ENCODE measurements at regions not wholly inside any gene's neighbourhood (a gene's known extent, or its start where the extent isn't known, plus 50 kb on each side); places are given as distances from the start of the nearest gene placed in this dataset.

GRCh38 chr5:8316608-8317280, 447.8 kb downstream of the MTRR start:
- DNase-seq (ENCODE audit: low read depth in 3 of 3, low spot score in 1 of 3): no peak

- no peak for DNase-seq (ENCODE audit: low read depth in 3 of 3, low spot score in 1 of 3)
Measured at GRCh38 chr5:8317335-8317734, 448.4 kb downstream of the MTRR start.

- no peak for DNase-seq (ENCODE audit: low read depth in 3 of 3, low spot score in 1 of 3)
Measured at GRCh38 chr5:8320244-8320643, 451.3 kb downstream of the MTRR start.

GRCh38 chr5:8321272-8321671, 452.3 kb downstream of the MTRR start:
- DNase-seq (ENCODE audit: low read depth in 3 of 3, low spot score in 1 of 3): no peak

GRCh38 chr5:8322484-8322883, 453.5 kb downstream of the MTRR start:
- DNase-seq (ENCODE audit: low read depth in 3 of 3, low spot score in 1 of 3): no peak

GRCh38 chr5:8327016-8327415, 458.1 kb downstream of the MTRR start:
- DNase-seq (ENCODE audit: low read depth in 3 of 3, low spot score in 1 of 3): no peak

GRCh38 chr5:8329773-8330172, 460.8 kb downstream of the MTRR start:
- no peak for DNase-seq (ENCODE audit: low read depth in 3 of 3, low spot score in 1 of 3)

GRCh38 chr5:8332666-8333445, 463.9 kb downstream of the MTRR start:
- DNase-seq (ENCODE audit: low read depth in 3 of 3, low spot score in 1 of 3): no peak

- DNase-seq (ENCODE audit: low read depth in 3 of 3, low spot score in 1 of 3): no peak
Measured at GRCh38 chr5:8333485-8333884, 464.5 kb downstream of the MTRR start.

- no peak for DNase-seq (ENCODE audit: low read depth in 3 of 3, low spot score in 1 of 3)
Measured at GRCh38 chr5:8333977-8334376, 465.0 kb downstream of the MTRR start.

- DNase-seq (ENCODE audit: low read depth in 3 of 3, low spot score in 1 of 3): no peak
Measured at GRCh38 chr5:8340261-8340660, 471.3 kb downstream of the MTRR start.

GRCh38 chr5:8340739-8341344, 471.9 kb downstream of the MTRR start:
- no peak for DNase-seq (ENCODE audit: low read depth in 3 of 3, low spot score in 1 of 3)

- no peak for DNase-seq (ENCODE audit: low read depth in 3 of 3, low spot score in 1 of 3)
Measured at GRCh38 chr5:8341406-8341805, 472.5 kb downstream of the MTRR start.

GRCh38 chr5:8347984-8348383, 479.0 kb downstream of the MTRR start:
- no peak for DNase-seq (ENCODE audit: low read depth in 3 of 3, low spot score in 1 of 3)

- DNase-seq (ENCODE audit: low read depth in 3 of 3, low spot score in 1 of 3): no peak
Measured at GRCh38 chr5:8349855-8350254, 480.9 kb downstream of the MTRR start.

GRCh38 chr5:8350644-8351339, 481.8 kb downstream of the MTRR start:
- no peak for DNase-seq (ENCODE audit: low read depth in 3 of 3, low spot score in 1 of 3)

- no peak for DNase-seq (ENCODE audit: low read depth in 3 of 3, low spot score in 1 of 3)
Measured at GRCh38 chr5:8355981-8356380, 487.0 kb downstream of the MTRR start.

- DNase-seq (ENCODE audit: low read depth in 3 of 3, low spot score in 1 of 3): no peak
Measured at GRCh38 chr5:8360012-8360411, 491.1 kb downstream of the MTRR start.

- no peak for DNase-seq (ENCODE audit: low read depth in 3 of 3, low spot score in 1 of 3)
Measured at GRCh38 chr5:8362495-8362894, 493.5 kb downstream of the MTRR start.

GRCh38 chr5:8363138-8363537, 494.2 kb downstream of the MTRR start:
- DNase-seq (ENCODE audit: low read depth in 3 of 3, low spot score in 1 of 3): no peak

- no peak for DNase-seq (ENCODE audit: low read depth in 3 of 3, low spot score in 1 of 3)
Measured at GRCh38 chr5:8366266-8366665, 497.3 kb downstream of the MTRR start.

- no peak for DNase-seq (ENCODE audit: low read depth in 3 of 3, low spot score in 1 of 3)
Measured at GRCh38 chr5:8376478-8376877, 507.5 kb downstream of the MTRR start.
